T-cell (primary cell): ENCODE measurements at regions not wholly inside any gene's neighbourhood (a gene's known extent, or its start where the extent isn't known, plus 50 kb on each side); places are given as distances from the start of the nearest gene placed in this dataset.

Experiments
- ATAC-seq, 4 experiments: fragments of 200-7000 bp in 3 of 4; fragments of 150-1000 bp in 1 of 4; cut with Tn5 transposase; replicated peaks in 1 of 4; 1 replicate in 3 of 4; 2 replicates in 1 of 4; pipeline ENCODE4 v1.10.0; 2021; ENCODE audit warnings: moderate library complexity in 3 of 4, mild to moderate bottlenecking in 2 of 4, moderate number of reproducible peaks in 1 of 4
- CTCF ChIA-PET, 2 donors: fragments of 300-600 bp; sonication (Branson Sonifier 250); formaldehyde crosslinking; loops; one replicate each; lab custom pipeline; 2022; ENCODE audit warnings: antibody characterized with exemption in 2 of 2; lab: Charles Lee
- POLR2A ChIA-PET, 2 donors: fragments of 300-600 bp; sonication (Branson Sonifier 250); formaldehyde crosslinking; loops; one replicate each; lab custom pipeline; 2022; ENCODE audit warnings: antibody characterized with exemption in 2 of 2; lab: Charles Lee
- DNase-seq, 35 experiments: peaks; one replicate each; pipeline versions ENCODE4 v3.0.0 to v3.0.0-alpha.2; 2013 to 2023
- H3K27ac ChIP-seq: one replicate; pipeline ENCODE4 v1.5.1; 2013; ENCODE audit warnings: low read length
- H3K27me3 ChIP-seq, 2 experiments: replicated peaks in 1 of 2; 1 replicate in 1 of 2; 2 replicates in 1 of 2; pipeline versions ENCODE4 v1.6.1 to v1.7.0; 2013; ENCODE audit warnings: low read length in 1 of 2, mixed read lengths in 1 of 2; ENCODE audit not compliant: control insufficient read depth in 2 of 2, insufficient read depth in 2 of 2; ENCODE audit errors: extremely low read depth in 1 of 2
- H3K36me3 ChIP-seq, 2 donors: 1 replicate in 1 of 2; 2 replicates in 1 of 2; pipeline versions ENCODE4 v1.6.1 to v1.7.0; 2013; ENCODE audit warnings: low read length in 1 of 2; ENCODE audit not compliant: control insufficient read depth in 2 of 2, insufficient read depth in 1 of 2; ENCODE audit errors: extremely low read depth in 1 of 2
- H3K4me1 ChIP-seq, 2 experiments: 1 replicate in 1 of 2; 2 replicates in 1 of 2; pipeline versions ENCODE4 v1.6.1 to v1.7.0; 2013; ENCODE audit warnings: low read length in 2 of 2, mixed read lengths in 1 of 2; ENCODE audit not compliant: insufficient read depth in 2 of 2, control insufficient read depth in 1 of 2; ENCODE audit errors: extremely low read depth in 1 of 2
- H3K4me3 ChIP-seq, 2 donors: 1 replicate in 1 of 2; 2 replicates in 1 of 2; pipeline versions ENCODE4 v1.5.1 to v1.7.0; 2013; ENCODE audit warnings: mild to moderate bottlenecking in 2 of 2, low read length in 1 of 2, moderate library complexity in 1 of 2; ENCODE audit not compliant: control insufficient read depth in 1 of 2; ENCODE audit errors: extremely low read depth in 1 of 2
- H3K9me3 ChIP-seq: 2 replicates; pipeline ENCODE4 v1.7.0; 2013
- H3K27ac Mint-ChIP-seq, 2 donors: one replicate each; pipeline ENCODE4 v1.8.0; 2020 to 2021; ENCODE audit warnings: mild to moderate bottlenecking in 2 of 2, mixed read lengths in 2 of 2
- H3K27me3 Mint-ChIP-seq, 2 donors: one replicate each; pipeline ENCODE4 v1.8.0; 2021 to 2022; ENCODE audit warnings: mixed read lengths in 2 of 2
- H3K36me3 Mint-ChIP-seq: one replicate; pipeline ENCODE4 v1.8.0; 2021; ENCODE audit warnings: mixed read lengths
- H3K4me1 Mint-ChIP-seq, 3 donors: one replicate each; pipeline ENCODE4 v1.8.0; 2020 to 2022; ENCODE audit warnings: mixed read lengths in 3 of 3, mild to moderate bottlenecking in 1 of 3
- H3K4me3 Mint-ChIP-seq, 3 donors: one replicate each; pipeline ENCODE4 v1.8.0; 2020 to 2022; ENCODE audit warnings: mild to moderate bottlenecking in 3 of 3, mixed read lengths in 3 of 3, moderate library complexity in 3 of 3
- H3K9me3 Mint-ChIP-seq, 3 donors: one replicate each; pipeline ENCODE4 v1.8.0; 2020 to 2022; ENCODE audit warnings: mixed read lengths in 3 of 3
- WGBS: methylation state at CpG from one replicate; pipeline ENCODE4 v1.1.5; 2013; ENCODE audit warnings: missing lambda C conversion rate; ENCODE audit not compliant: insufficient coverage; 5-methylcytosine and 5-hydroxymethylcytosine counted together

DNA sequence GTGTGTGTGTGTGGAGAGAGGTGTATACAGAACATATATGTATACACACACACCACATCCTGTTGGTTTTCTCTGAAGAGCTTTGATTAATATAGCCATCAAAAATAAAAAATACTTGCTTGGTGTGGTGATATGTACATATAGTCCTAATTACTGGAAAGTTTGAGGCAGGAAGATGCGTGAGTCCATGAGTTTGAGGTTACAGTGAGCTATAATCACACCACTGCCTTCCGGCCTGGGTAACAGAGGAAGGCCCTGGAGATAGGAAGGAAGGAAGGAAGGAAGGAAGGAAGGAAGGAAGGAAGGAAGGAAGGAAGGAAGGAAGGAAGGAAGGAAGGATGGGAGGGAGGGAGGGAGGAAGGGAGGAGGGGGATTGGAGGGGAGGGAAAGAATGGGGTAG is 360.4 kb upstream of the CPEB2 start:
- ChIA-PET POLR2A (no interaction called here), CTCF (no interaction called here)
- Mint-ChIP-seq H3K9me3 (no peaks in the 10 kb centered on the region), H3K27me3 (peaks cover 1 to 8% of the 10 kb centered on the region in 2 donors), H3K36me3 (no peaks in the 10 kb centered on the region), H3K27ac (no peak overlapping the region), H3K4me1 (no peaks in the 10 kb centered on the region), H3K4me3 (no peak overlapping the region)
- no peak overlapping the region for H3K4me3 ChIP-seq
- no peaks in the 10 kb centered on the region for H3K9me3 ChIP-seq
- H3K27ac ChIP-seq = no peak overlapping the region
- DNase-seq (no peak), ATAC-seq (no peak)
- no peaks in the 10 kb centered on the region for H3K27me3 ChIP-seq
- H3K4me1 ChIP-seq = no peaks in the 10 kb centered on the region
- WGBS = no CpG with 5 or more reads among the region's 2 CpGs
- H3K36me3 ChIP-seq = no peaks in the 10 kb centered on the region

GRCh38 chr4:14644580-14645282 is 357.6 kb upstream of the CPEB2 start:
- Histone ChIP-seq H3K36me3 (no peaks in the 10 kb centered on the region), H3K4me1 (no peaks in the 10 kb centered on the region), H3K9me3 (no peaks in the 10 kb centered on the region), H3K27me3 (no peaks in the 10 kb centered on the region), H3K4me3 (no peak overlapping the region), H3K27ac (no peak overlapping the region)
- WGBS = 100% methylated on average over 2 of the region's 5 CpGs
- CTCF ChIA-PET = no interaction called here
- POLR2A ChIA-PET = no interaction called here
- DNase-seq (no peak), ATAC-seq (no peak)
- Mint-ChIP-seq H3K4me3 (no peak overlapping the region), H3K27ac (no peak overlapping the region), H3K36me3 (no peaks in the 10 kb centered on the region), H3K4me1 (no peaks in the 10 kb centered on the region), H3K27me3 (no peaks in the 10 kb centered on the region), H3K9me3 (peaks cover 0 to 5% (median 0%) of the 10 kb centered on the region in 3 donors)

- H3K27me3 Mint-ChIP-seq = peaks cover 0 to 1% of the 10 kb centered on the region in 2 donors
These were observed 355.4 kb upstream of the CPEB2 start for GRCh38 chr4:14646831-14647230.

GRCh38 chr4:14650127-14650526 is 352.2 kb upstream of the CPEB2 start:
- CTCF ChIA-PET = no interaction called here
- no peak overlapping the region for H3K4me3 Mint-ChIP-seq
- no peaks in the 10 kb centered on the region for H3K4me1 Mint-ChIP-seq
- no CpG with 5 or more reads among the region's 2 CpGs for WGBS
- no peak overlapping the region for H3K27ac ChIP-seq
- no peak overlapping the region for H3K4me3 ChIP-seq
- no peak overlapping the region for H3K27ac Mint-ChIP-seq
- H3K9me3 ChIP-seq = no peaks in the 10 kb centered on the region
- H3K27me3 Mint-ChIP-seq = peaks cover 0 to 1% of the 10 kb centered on the region in 2 donors
- ATAC-seq = no peak
- no peaks in the 10 kb centered on the region for H3K4me1 ChIP-seq
- H3K36me3 Mint-ChIP-seq = no peaks in the 10 kb centered on the region
- no peak for DNase-seq
- no peaks in the 10 kb centered on the region for H3K27me3 ChIP-seq
- no peaks in the 10 kb centered on the region for H3K36me3 ChIP-seq
- H3K9me3 Mint-ChIP-seq = peaks cover 2 to 18% (median 5%) of the 10 kb centered on the region in 3 donors
- POLR2A ChIA-PET = no interaction called here

More at GRCh38 chr4:14646831-14647230, 355.4 kb upstream of the CPEB2 start:
- H3K4me1 ChIP-seq = no peaks in the 10 kb centered on the region
- H3K4me3 Mint-ChIP-seq = no peak overlapping the region
- H3K36me3 Mint-ChIP-seq = no peaks in the 10 kb centered on the region
- no CpG with 5 or more reads among the region's 1 CpG for WGBS
- H3K9me3 Mint-ChIP-seq = peaks cover 0 to 8% (median 0%) of the 10 kb centered on the region in 3 donors
- H3K27ac ChIP-seq = no peak overlapping the region
- H3K27ac Mint-ChIP-seq = no peak overlapping the region
- ChIA-PET POLR2A (no interaction called here), CTCF (no interaction called here)
- DNase-seq (no peak), ATAC-seq (no peak)
- no peaks in the 10 kb centered on the region for H3K27me3 ChIP-seq
- no peaks in the 10 kb centered on the region for H3K36me3 ChIP-seq
- no peaks in the 10 kb centered on the region for H3K4me1 Mint-ChIP-seq
- no peaks in the 10 kb centered on the region for H3K9me3 ChIP-seq
- no peak overlapping the region for H3K4me3 ChIP-seq

DNA sequence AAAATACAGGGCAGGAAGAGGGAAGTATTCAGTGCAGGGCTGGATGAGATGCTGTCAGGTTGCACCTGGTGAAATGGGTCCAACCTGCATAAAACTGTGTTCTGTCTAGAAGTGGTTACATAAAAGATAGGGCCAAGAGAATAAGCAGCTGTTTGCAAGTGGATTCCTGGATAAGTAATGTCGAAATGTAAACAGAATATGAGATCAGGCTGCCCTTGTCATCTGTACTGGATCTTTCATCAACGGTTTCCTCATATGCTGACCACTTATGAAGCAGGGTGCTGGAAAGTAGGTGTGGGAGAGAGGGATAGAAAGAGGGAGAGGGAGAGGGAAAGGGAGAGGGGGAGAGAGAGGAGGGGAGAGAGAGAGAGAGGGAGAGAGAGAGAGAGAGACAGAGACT is 349.8 kb upstream of the CPEB2 start:
- POLR2A ChIA-PET = no interaction called here
- Histone ChIP-seq H3K27ac (no peak overlapping the region), H3K4me1 (no peaks in the 10 kb centered on the region), H3K4me3 (no peak overlapping the region), H3K9me3 (no peaks in the 10 kb centered on the region), H3K36me3 (no peaks in the 10 kb centered on the region), H3K27me3 (no peaks in the 10 kb centered on the region)
- no peak for DNase-seq
- no peaks in the 10 kb centered on the region for H3K36me3 Mint-ChIP-seq
- CTCF ChIA-PET = no interaction called here
- peaks cover 2 to 19% (median 12%) of the 10 kb centered on the region in 3 donors for H3K9me3 Mint-ChIP-seq
- 52% methylated on average over 2 of the region's 2 CpGs for WGBS
- no peak overlapping the region for H3K27ac Mint-ChIP-seq
- no peak overlapping the region for H3K4me3 Mint-ChIP-seq
- peaks cover 0 to 1% of the 10 kb centered on the region in 2 donors for H3K27me3 Mint-ChIP-seq
- no peak for ATAC-seq
- no peaks in the 10 kb centered on the region for H3K4me1 Mint-ChIP-seq

DNA sequence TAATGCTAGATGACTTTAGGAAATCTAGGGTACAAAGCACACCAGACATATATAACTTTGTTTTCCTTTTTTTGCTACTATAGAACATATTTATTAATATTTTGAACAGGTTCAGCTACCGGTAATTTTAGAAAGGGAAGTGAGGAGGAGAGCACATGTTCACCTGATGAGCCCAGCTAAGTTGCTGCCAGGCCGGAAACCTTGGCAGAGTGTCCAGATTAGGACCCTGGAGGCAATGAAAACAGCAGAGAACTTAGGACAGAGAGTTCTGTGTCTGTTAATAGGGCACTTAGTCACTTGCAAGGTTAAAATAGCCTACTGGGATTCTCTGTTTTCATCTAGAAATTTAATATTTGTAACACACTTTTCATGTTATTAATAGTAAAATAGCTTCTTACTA is 348.9 kb upstream of the CPEB2 start:
- ATAC-seq = no peak
- WGBS = 100% methylated on average over 1 of the region's 2 CpGs
- H3K4me3 Mint-ChIP-seq = no peak overlapping the region
- Histone ChIP-seq H3K4me3 (no peak overlapping the region), H3K27ac (no peak overlapping the region), H3K36me3 (no peaks in the 10 kb centered on the region), H3K27me3 (no peaks in the 10 kb centered on the region), H3K4me1 (no peaks in the 10 kb centered on the region), H3K9me3 (no peaks in the 10 kb centered on the region)
- no peak overlapping the region for H3K27ac Mint-ChIP-seq
- no peak for DNase-seq
- H3K36me3 Mint-ChIP-seq = no peaks in the 10 kb centered on the region
- ChIA-PET CTCF (no interaction called here), POLR2A (interaction anchor here in 1 of 2 donors (0.6 kb wide), 1 partner anchor 207 kb away, joined by 11 read pairs; no protein-coding TSS in a partner anchor)
- H3K4me1 Mint-ChIP-seq = no peaks in the 10 kb centered on the region
- H3K9me3 Mint-ChIP-seq = peaks cover 2 to 18% (median 12%) of the 10 kb centered on the region in 3 donors
- peaks cover 0 to 1% of the 10 kb centered on the region in 2 donors for H3K27me3 Mint-ChIP-seq
